ENCODE measurements at regions not wholly inside any gene's neighbourhood (a gene's known extent, or its start where the extent isn't known, plus 50 kb on each side); places are given as distances from the start of the nearest gene placed in this dataset.

GRCh38 chr7:118731854-118732253, 507.4 kb downstream of the ANKRD7 start:
- DNase-seq: peak in 1 of 2 experiments; percentile 5
- Mint-ChIP-seq H3K9me3 (ENCODE audit: unreplicated experiment) (no peaks in the 10 kb centered on the region), H3K27ac (ENCODE audit: unreplicated experiment) (no peak overlapping the region), H3K4me3 (ENCODE audit: unreplicated experiment) (no peak overlapping the region), H3K4me1 (ENCODE audit: low read depth, unreplicated experiment) (no peaks in the 10 kb centered on the region), H3K27me3 (ENCODE audit: insufficient read depth, unreplicated experiment) (no peaks in the 10 kb centered on the region), H3K36me3 (ENCODE audit: insufficient read depth, unreplicated experiment) (no peaks in the 10 kb centered on the region)
- Histone ChIP-seq H3K4me1 (no peaks in the 10 kb centered on the region), H3K27me3 (replicated peaks; ENCODE audit: control insufficient read depth, insufficient read depth, low read length) (no peaks in the 10 kb centered on the region), H3K36me3 (ENCODE audit: control insufficient read depth, insufficient read depth, low read length) (no peaks in the 10 kb centered on the region), H3K4me3 (ENCODE audit: low read depth, low read length) (no peak overlapping the region), H3K9me3 (no peaks in the 10 kb centered on the region)
- no TSS peak for BruUV-seq (replicated peaks)
- ChIA-PET POLR2A (no interaction called here), CTCF (no interaction called here)
- intact Hi-C loops (cut with micrococcal nuclease; ENCODE audit: unreplicated experiment): loop anchor here (1.0 kb wide), 1 partner anchor 379 kb away; no protein-coding TSS in a partner anchor
- peak in 1 of 2 experiments; percentile 16 for TF ChIP-seq CTCF (IDR thresholded peaks at IDR 0.05; ENCODE audit: insufficient read depth in 1 of 2, low read depth in 1 of 2, low read length in 1 of 2, severe bottlenecking in 1 of 2, unreplicated experiment in 1 of 2)

GRCh38 chr7:118734541-118734940, 510.0 kb downstream of the ANKRD7 start:
- TF ChIP-seq CTCF (IDR thresholded peaks at IDR 0.05; ENCODE audit: insufficient read depth in 1 of 2, low read depth in 1 of 2, low read length in 1 of 2, severe bottlenecking in 1 of 2, unreplicated experiment in 1 of 2): no peak
- intact Hi-C loops (cut with micrococcal nuclease; ENCODE audit: unreplicated experiment): no loop called here
- Mint-ChIP-seq H3K4me1 (ENCODE audit: low read depth, unreplicated experiment) (no peaks in the 10 kb centered on the region), H3K4me3 (ENCODE audit: unreplicated experiment) (no peak overlapping the region), H3K27ac (ENCODE audit: unreplicated experiment) (no peak overlapping the region), H3K27me3 (ENCODE audit: insufficient read depth, unreplicated experiment) (no peaks in the 10 kb centered on the region), H3K36me3 (ENCODE audit: insufficient read depth, unreplicated experiment) (no peaks in the 10 kb centered on the region), H3K9me3 (ENCODE audit: unreplicated experiment) (no peaks in the 10 kb centered on the region)
- no TSS peak for BruUV-seq (replicated peaks)
- no peaks in the 10 kb centered on the region for H3K27me3 ChIP-seq (replicated peaks; ENCODE audit: control insufficient read depth, insufficient read depth, low read length)
- H3K4me1 ChIP-seq: no peaks in the 10 kb centered on the region
- DNase-seq: no peak
- no peaks in the 10 kb centered on the region for H3K9me3 ChIP-seq
- CTCF ChIA-PET: no interaction called here
- POLR2A ChIA-PET: no interaction called here
- H3K36me3 ChIP-seq (ENCODE audit: control insufficient read depth, insufficient read depth, low read length): no peaks in the 10 kb centered on the region
- H3K4me3 ChIP-seq (ENCODE audit: low read depth, low read length): no peak overlapping the region

GRCh38 chr7:118735441-118735840, 510.9 kb downstream of the ANKRD7 start:
- BruUV-seq (replicated peaks): no TSS peak
- no peak overlapping the region for H3K4me3 ChIP-seq (ENCODE audit: low read depth, low read length)
- Mint-ChIP-seq H3K9me3 (ENCODE audit: unreplicated experiment) (no peaks in the 10 kb centered on the region), H3K4me3 (ENCODE audit: unreplicated experiment) (no peak overlapping the region), H3K27ac (ENCODE audit: unreplicated experiment) (no peak overlapping the region), H3K36me3 (ENCODE audit: insufficient read depth, unreplicated experiment) (no peaks in the 10 kb centered on the region), H3K4me1 (ENCODE audit: low read depth, unreplicated experiment) (no peaks in the 10 kb centered on the region), H3K27me3 (ENCODE audit: insufficient read depth, unreplicated experiment) (no peaks in the 10 kb centered on the region)
- H3K36me3 ChIP-seq (ENCODE audit: control insufficient read depth, insufficient read depth, low read length): no peaks in the 10 kb centered on the region
- H3K4me1 ChIP-seq: no peaks in the 10 kb centered on the region
- intact Hi-C loops (cut with micrococcal nuclease; ENCODE audit: unreplicated experiment): no loop called here
- DNase-seq: no peak
- H3K27me3 ChIP-seq (replicated peaks; ENCODE audit: control insufficient read depth, insufficient read depth, low read length): no peaks in the 10 kb centered on the region
- no peaks in the 10 kb centered on the region for H3K9me3 ChIP-seq
- ChIA-PET CTCF (no interaction called here), POLR2A (no interaction called here)
- no peak for TF ChIP-seq CTCF (IDR thresholded peaks at IDR 0.05; ENCODE audit: insufficient read depth in 1 of 2, low read depth in 1 of 2, low read length in 1 of 2, severe bottlenecking in 1 of 2, unreplicated experiment in 1 of 2)

Measured in Caco-2 (cell line).